H4 (cell line): ENCODE measurements at regions not wholly inside any gene's neighbourhood (a gene's known extent, or its start where the extent isn't known, plus 50 kb on each side); places are given as distances from the start of the nearest gene placed in this dataset.

Source experiments
- DNase-seq: peaks from one replicate; pipeline ENCODE4 v3.0.0-alpha.2; 2015; ENCODE audit warnings: low spot score

- DNase-seq, result no peak
Measured at GRCh38 chr20:52267418-52267817, 75.8 kb upstream of the ZFP64 start.

DNA sequence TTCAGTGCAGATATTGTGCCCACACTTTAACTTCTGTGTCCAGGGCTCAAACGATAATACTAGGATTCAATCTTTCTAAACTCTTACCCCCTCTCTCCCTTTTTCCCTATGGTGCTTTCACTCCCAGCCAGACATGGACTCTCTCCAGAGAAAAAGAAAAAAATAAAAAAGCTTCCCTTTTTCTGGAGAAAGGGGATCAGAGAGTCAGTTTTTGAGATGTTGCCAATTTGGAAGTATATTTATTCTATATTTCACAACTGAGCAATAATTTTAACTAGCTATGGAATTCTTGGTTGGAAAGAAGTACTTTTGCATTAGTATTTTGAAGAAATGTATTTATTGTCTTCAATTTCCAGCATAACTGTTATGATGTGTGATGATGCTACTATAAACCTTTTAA, 72.2 kb upstream of the ZFP64 start:
- DNase-seq, result no peak

DNA sequence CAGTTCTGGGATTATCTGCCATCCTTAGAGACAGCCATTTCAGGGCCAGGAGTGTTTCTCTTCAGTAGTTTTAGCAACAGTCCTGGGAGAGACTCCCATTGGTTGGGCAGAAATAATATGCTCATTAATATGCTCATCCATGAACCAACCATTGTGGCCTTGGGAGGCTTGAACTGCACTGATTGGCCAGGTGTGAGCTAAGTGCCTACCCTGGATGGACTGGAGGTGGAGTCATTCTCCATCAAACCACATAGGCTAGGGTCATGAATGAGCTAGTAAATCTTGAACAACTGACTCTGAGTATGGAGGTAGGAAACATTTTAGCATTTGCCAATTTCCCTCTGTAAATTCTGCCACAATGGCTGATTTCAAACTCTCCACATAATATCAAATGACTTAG, 70.2 kb upstream of the ZFP64 start:
- no peak for DNase-seq

DNA sequence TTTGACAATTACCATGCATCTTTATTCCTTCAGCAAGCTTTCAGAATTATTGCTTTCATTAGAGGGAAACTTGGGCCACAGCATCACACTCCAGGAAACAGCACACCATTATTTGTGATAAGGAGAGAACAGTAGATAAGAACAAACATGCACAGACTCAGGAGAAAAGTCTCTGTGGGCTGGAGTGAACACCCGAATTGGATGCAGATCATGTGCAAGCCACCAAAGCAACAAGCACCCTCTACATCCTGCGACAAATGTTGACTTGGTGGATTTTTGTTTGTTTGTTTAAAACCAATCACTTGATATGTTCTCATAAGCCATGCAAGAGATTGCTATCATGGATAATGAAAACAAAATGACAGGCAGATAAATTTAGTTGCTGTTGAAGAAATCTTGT, 67.7 kb upstream of the ZFP64 start:
- no peak for DNase-seq

GRCh38 chr20:52256454-52256853, 64.9 kb upstream of the ZFP64 start:
- no peak for DNase-seq

- DNase-seq, result no peak
Measured at GRCh38 chr20:52252664-52253063, 61.1 kb upstream of the ZFP64 start.

- no peak for DNase-seq
Measured at GRCh38 chr20:52251827-52252226, 60.2 kb upstream of the ZFP64 start.

GRCh38 chr20:52251136-52251700, 59.6 kb upstream of the ZFP64 start:
- no peak for DNase-seq

GRCh38 chr20:52247548-52247947, 56.0 kb upstream of the ZFP64 start:
- DNase-seq, result no peak

GRCh38 chr20:52246366-52246765, 54.8 kb upstream of the ZFP64 start:
- no peak for DNase-seq

DNA sequence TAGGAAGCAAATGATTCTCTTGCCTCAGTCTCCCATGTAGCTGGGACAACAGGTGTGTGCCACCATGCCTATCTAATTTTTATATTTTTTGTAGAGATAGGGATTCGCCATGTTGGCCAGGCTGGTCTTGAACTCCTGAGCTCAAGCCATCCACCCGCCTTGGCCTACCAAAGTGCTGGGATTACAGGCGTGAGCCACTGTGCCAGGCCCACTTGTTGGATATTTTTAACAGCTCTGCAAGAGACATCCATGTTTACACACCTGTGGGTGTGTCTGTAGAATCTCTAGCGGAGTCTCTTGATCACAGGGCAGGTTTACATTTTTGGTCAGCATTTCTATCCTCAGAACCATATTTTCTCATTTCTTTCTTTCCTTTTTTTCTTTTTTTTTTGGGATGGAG, 53.1 kb upstream of the ZFP64 start:
- no peak for DNase-seq

GRCh38 chr20:52242237-52243230, 51.0 kb upstream of the ZFP64 start:
- peak; percentile 6 for DNase-seq
